HEK293 (cell line): ENCODE measurements at regions not wholly inside any gene's neighbourhood (a gene's known extent, or its start where the extent isn't known, plus 50 kb on each side); places are given as distances from the start of the nearest gene placed in this dataset.

Source experiments
- CTCF ChIA-PET: fragments of 350-600 bp; formaldehyde crosslinking; extraction: SDS; loops from one replicate; lab custom pipeline; 2021; ENCODE audit warnings: antibody characterized with exemption; lab: Yijun Ruan, JAX
- POLR2A ChIA-PET: fragments of 300-600 bp; formaldehyde crosslinking; extraction: SDS; loops from one replicate; lab custom pipeline; 2020; ENCODE audit warnings: antibody characterized with exemption, inconsistent platforms; lab: Yijun Ruan, JAX
- H3K27ac ChIP-seq: fragments of 200-500 bp; sonication (Bioruptor generic); 2 replicates; pipeline ENCODE4 v1.5.1; 2014; ENCODE audit warnings: low read depth, low read length, control low read depth, inconsistent platforms; ENCODE audit errors: extremely low read depth
- H3K36me3 ChIP-seq, 2 experiments: fragments of 200-500 bp in 1 of 2; sonication (Bioruptor generic) in 1 of 2; 1 replicate in 1 of 2; 2 replicates in 1 of 2; pipeline ENCODE4 v1.5.1; 2014 to 2017; ENCODE audit warnings: inconsistent platforms in 2 of 2, low read length in 2 of 2; ENCODE audit not compliant: control insufficient read depth in 2 of 2, insufficient read depth in 1 of 2
- H3K4me1 ChIP-seq: fragments of 200-500 bp; sonication (Bioruptor generic); 2 replicates; pipeline ENCODE4 v1.5.1; 2014; ENCODE audit warnings: mild to moderate bottlenecking, low read length, inconsistent platforms; ENCODE audit not compliant: control insufficient read depth, insufficient read depth
- H3K4me3 ChIP-seq: 2 replicates; pipeline ENCODE4 v1.5.1; 2011; ENCODE audit warnings: low read depth, mild to moderate bottlenecking, control low read depth, low read length, moderate library complexity
- H3K9me3 ChIP-seq: fragments of 200-500 bp; sonication (Bioruptor generic); 2 replicates; pipeline ENCODE4 v1.5.1; 2014; ENCODE audit warnings: low read depth, low read length, inconsistent platforms; ENCODE audit not compliant: control insufficient read depth, insufficient read depth
- BCL11A ChIP-seq: fragments of 450-650 bp; formaldehyde crosslinking; IDR thresholded peaks from 2 replicates; pipeline ENCODE4 v1.5.1; 2016; ENCODE audit warnings: low read depth, missing biosample characterization, missing genetic modification characterization
- SETDB1 ChIP-seq: IDR thresholded peaks from one replicate; pipeline ENCODE4 v1.6.1; 2017; ENCODE audit warnings: mild to moderate bottlenecking, low read length, moderate library complexity, mixed read lengths; ENCODE audit not compliant: insufficient read length
- TCF7L2 ChIP-seq: IDR thresholded peaks from 2 replicates; pipeline ENCODE4 v1.6.1; 2011; ENCODE audit warnings: low read depth, mild to moderate bottlenecking, inconsistent platforms, low read length, moderate library complexity, borderline replicate concordance
- ZBTB21 ChIP-seq: fragments of 450-650 bp; formaldehyde crosslinking; IDR thresholded peaks from 2 replicates; pipeline ENCODE4 v1.5.1; 2017; ENCODE audit warnings: missing biosample characterization, missing genetic modification characterization
- ZNF2 ChIP-seq: fragments of 450-650 bp; formaldehyde crosslinking; IDR thresholded peaks from 2 replicates; pipeline ENCODE4 v1.5.1; 2016; ENCODE audit warnings: missing biosample characterization, missing genetic modification characterization
- ZNF211 ChIP-seq: fragments of 450-650 bp; formaldehyde crosslinking; IDR thresholded peaks from 2 replicates; pipeline ENCODE4 v1.5.1; 2016; ENCODE audit warnings: low read depth, missing biosample characterization, missing genetic modification characterization
- ZNF23 ChIP-seq: fragments of 450-650 bp; formaldehyde crosslinking; IDR thresholded peaks from 2 replicates; pipeline ENCODE4 v1.5.1; 2016; ENCODE audit warnings: missing biosample characterization, missing genetic modification characterization, borderline replicate concordance
- ZNF280C ChIP-seq: fragments of 450-650 bp; formaldehyde crosslinking; IDR thresholded peaks from 2 replicates; pipeline ENCODE4 v1.5.1; 2016; ENCODE audit warnings: missing biosample characterization, missing genetic modification characterization
- ZNF335 ChIP-seq: fragments of 450-650 bp; formaldehyde crosslinking; conservative IDR thresholded peaks from 2 replicates; pipeline ENCODE4 v1.5.1; 2016; ENCODE audit warnings: missing biosample characterization, missing genetic modification characterization
- ZNF350 ChIP-seq: fragments of 450-650 bp; formaldehyde crosslinking; IDR thresholded peaks from 2 replicates; pipeline ENCODE4 v1.5.0; 2017; ENCODE audit warnings: missing biosample characterization, mild to moderate bottlenecking, missing genetic modification characterization
- ZNF366 ChIP-seq: fragments of 450-650 bp; formaldehyde crosslinking; conservative IDR thresholded peaks from 2 replicates; pipeline ENCODE4 v1.5.1; 2016; ENCODE audit warnings: missing biosample characterization, missing genetic modification characterization
- ZNF37A ChIP-seq: fragments of 450-650 bp; IDR thresholded peaks from 2 replicates; pipeline ENCODE4 v1.5.1; 2018; ENCODE audit warnings: missing biosample characterization, missing genetic modification characterization
- ZNF404 ChIP-seq: fragments of 450-650 bp; formaldehyde crosslinking; IDR thresholded peaks from 2 replicates; pipeline ENCODE4 v1.5.1; 2017; ENCODE audit warnings: missing biosample characterization, missing genetic modification characterization
- ZNF416 ChIP-seq: fragments of 450-650 bp; formaldehyde crosslinking; IDR thresholded peaks from 2 replicates; pipeline ENCODE4 v1.5.1; 2016; ENCODE audit warnings: missing biosample characterization, missing genetic modification characterization
- ZNF426 ChIP-seq: fragments of 450-650 bp; formaldehyde crosslinking; IDR thresholded peaks from 2 replicates; pipeline ENCODE4 v1.5.1; 2017; ENCODE audit warnings: missing biosample characterization, missing genetic modification characterization, mild to moderate bottlenecking, inconsistent platforms, moderate library complexity
- ZNF449 ChIP-seq: fragments of 450-650 bp; formaldehyde crosslinking; IDR thresholded peaks from 2 replicates; pipeline ENCODE4 v1.5.1; 2017; ENCODE audit warnings: missing biosample characterization, mild to moderate bottlenecking, missing genetic modification characterization, moderate library complexity
- ZNF488 ChIP-seq: fragments of 450-650 bp; formaldehyde crosslinking; IDR thresholded peaks from 2 replicates; pipeline ENCODE4 v1.5.1; 2016; ENCODE audit warnings: missing biosample characterization, missing genetic modification characterization
- ZNF513 ChIP-seq: fragments of 450-650 bp; IDR thresholded peaks from 2 replicates; pipeline ENCODE4 v1.5.1; 2018; ENCODE audit warnings: missing biosample characterization, missing genetic modification characterization
- ZNF544 ChIP-seq: fragments of 450-650 bp; formaldehyde crosslinking; IDR thresholded peaks from 2 replicates; pipeline ENCODE4 v1.5.0; 2017; ENCODE audit warnings: missing biosample characterization, missing genetic modification characterization
- ZNF558 ChIP-seq: fragments of 450-650 bp; formaldehyde crosslinking; IDR thresholded peaks from 2 replicates; pipeline ENCODE4 v1.5.1; 2016; ENCODE audit warnings: missing biosample characterization, missing genetic modification characterization
- ZNF571 ChIP-seq: fragments of 450-650 bp; formaldehyde crosslinking; IDR thresholded peaks from 2 replicates; pipeline ENCODE4 v1.5.0; 2017; ENCODE audit warnings: missing biosample characterization, missing genetic modification characterization
- ZNF600 ChIP-seq: fragments of 450-650 bp; formaldehyde crosslinking; IDR thresholded peaks from 2 replicates; pipeline ENCODE4 v1.5.1; 2016; ENCODE audit warnings: missing biosample characterization, missing genetic modification characterization
- ZNF670 ChIP-seq: fragments of 450-650 bp; formaldehyde crosslinking; IDR thresholded peaks from 2 replicates; pipeline ENCODE4 v1.5.1; 2016; ENCODE audit warnings: missing biosample characterization, missing genetic modification characterization, low read depth

GRCh38 chr6:133166766-133167165 lies 74.4 kb upstream of the EYA4 start (continued):
- TF ChIP-seq ZNF670 (tag by site-specific recombination): no peak
- TF ChIP-seq ZNF350 (tag by site-specific recombination): no peak
- TF ChIP-seq BCL11A (tag by site-specific recombination): no peak
- TF ChIP-seq ZNF335: no peak

- CTCF ChIA-PET: interaction anchor here (0.9 to 1.6 kb wide), 4 partner anchors 14 to 130 kb away, joined by 3 to 9 read pairs (median 3); no protein-coding TSS in a partner anchor
- no peak overlapping the region for H3K4me3 ChIP-seq
- H3K27ac ChIP-seq: no peak overlapping the region
- TF ChIP-seq ZNF366: no peak
- TF ChIP-seq, all 188 proteins: peak for 0
- no peaks in the 10 kb centered on the region for H3K36me3 ChIP-seq
- no peaks in the 10 kb centered on the region for H3K4me1 ChIP-seq
- H3K9me3 ChIP-seq: no peaks in the 10 kb centered on the region
- POLR2A ChIA-PET: no interaction called here
Observed at GRCh38 chr6:133169901-133170300, 71.3 kb upstream of the EYA4 start.

- TF ChIP-seq ZNF2 (tag by site-specific recombination): no peak
- no peak for TF ChIP-seq ZNF426 (tag by site-specific recombination)
- TF ChIP-seq ZNF404 (tag by site-specific recombination): no peak
- no peak for TF ChIP-seq TCF7L2
- TF ChIP-seq ZNF416 (tag by site-specific recombination): no peak
- TF ChIP-seq ZNF571 (tag by site-specific recombination): no peak
- no peak for TF ChIP-seq ZBTB21 (tag by site-specific recombination)
- no peak for TF ChIP-seq SETDB1
- ChIA-PET POLR2A (no interaction called here), CTCF (interaction anchor here (0.9 to 1.6 kb wide), 4 partner anchors 13 to 130 kb away, joined by 3 to 9 read pairs (median 3); no protein-coding TSS in a partner anchor)
Observed at GRCh38 chr6:133170602-133171001, 70.6 kb upstream of the EYA4 start.

GRCh38 chr6:133171989-133172604 lies 69.1 kb upstream of the EYA4 start:
- H3K36me3 ChIP-seq: no peaks in the 10 kb centered on the region
- H3K4me1 ChIP-seq: no peaks in the 10 kb centered on the region
- no peak overlapping the region for H3K4me3 ChIP-seq
- POLR2A ChIA-PET: no interaction called here
- no peak overlapping the region for H3K27ac ChIP-seq
- CTCF ChIA-PET: interaction anchor here (0.6 kb wide), 1 partner anchor 56 kb away, joined by 5 read pairs; no protein-coding TSS in a partner anchor
- no peaks in the 10 kb centered on the region for H3K9me3 ChIP-seq
- TF ChIP-seq ZNF600 (tag by site-specific recombination): no peak
- TF ChIP-seq ZNF488 (tag by site-specific recombination): no peak
- no peak for TF ChIP-seq ZNF37A (tag by site-specific recombination)
- TF ChIP-seq ZNF558 (tag by site-specific recombination): no peak
- TF ChIP-seq ZNF513 (tag by site-specific recombination): no peak
- no peak for TF ChIP-seq ZNF23 (tag by site-specific recombination)
- no peak for TF ChIP-seq ZNF544
- TF ChIP-seq ZNF280C (tag by site-specific recombination): no peak
- no peak for TF ChIP-seq BCL11A (tag by site-specific recombination)
- no peak for TF ChIP-seq ZNF571 (tag by site-specific recombination)
- no peak for TF ChIP-seq ZNF449 (tag by site-specific recombination)
- no peak for TF ChIP-seq ZNF211

More at GRCh38 chr6:133170602-133171001, 70.6 kb upstream of the EYA4 start:
- Histone ChIP-seq H3K36me3 (no peaks in the 10 kb centered on the region), H3K4me3 (no peak overlapping the region), H3K9me3 (no peaks in the 10 kb centered on the region), H3K27ac (no peak overlapping the region), H3K4me1 (no peaks in the 10 kb centered on the region)
